Kidney (tissue), 13 donors: ENCODE measurements at regions not wholly inside any gene's neighbourhood (a gene's known extent, or its start where the extent isn't known, plus 50 kb on each side); places are given as distances from the start of the nearest gene placed in this dataset.

Experiments used
- DNase-seq, 5 donors: peaks; one replicate each; pipeline ENCODE4 v3.0.0-alpha.2; 2013 to 2020
- FAIRE-seq: peaks from 2 replicates; lab custom pipeline; 2012; peaks lifted over from hg19 to GRCh38; lab: Jason Lieb, UNC
- H3K27ac ChIP-seq, 2 donors: one replicate each; pipeline ENCODE4 v1.7.0; 2013; ENCODE audit warnings: low read depth in 2 of 2, low read length in 2 of 2, inconsistent platforms in 1 of 2
- H3K27me3 ChIP-seq: one replicate; pipeline ENCODE4 v1.7.1; 2013; ENCODE audit warnings: low read length, inconsistent platforms; ENCODE audit not compliant: control insufficient read depth, insufficient read depth
- H3K36me3 ChIP-seq, 3 donors: one replicate each; pipeline versions ENCODE4 v1.7.0 to v1.7.1; 2013; ENCODE audit warnings: low read length in 3 of 3, control low read depth in 1 of 3, inconsistent platforms in 1 of 3; ENCODE audit not compliant: insufficient read depth in 3 of 3, control insufficient read depth in 2 of 3
- H3K4me1 ChIP-seq, 3 donors: one replicate each; pipeline versions ENCODE4 v1.7.0 to v1.7.1; 2013; ENCODE audit warnings: low read length in 3 of 3, inconsistent platforms in 1 of 3, low read depth in 1 of 3; ENCODE audit not compliant: control insufficient read depth in 2 of 3, insufficient read depth in 2 of 3
- H3K4me3 ChIP-seq, 3 donors: one replicate each; pipeline versions ENCODE4 v1.7.0 to v1.8.1; 2013; ENCODE audit warnings: low read length in 3 of 3, control low read depth in 1 of 3, inconsistent platforms in 1 of 3
- H3K9ac ChIP-seq, 3 donors: one replicate each; pipeline versions ENCODE4 v1.7.0 to v1.7.1; 2013; ENCODE audit warnings: low read length in 3 of 3, control low read depth in 1 of 3, inconsistent platforms in 1 of 3
- H3K9me3 ChIP-seq, 3 donors: one replicate each; pipeline versions ENCODE4 v1.7.0 to v1.7.1; 2013; ENCODE audit warnings: low read length in 3 of 3, control low read depth in 1 of 3, inconsistent platforms in 1 of 3; ENCODE audit not compliant: control insufficient read depth in 2 of 3, insufficient read depth in 1 of 3
- intact Hi-C: fragments of 100-400 bp; cut with DNase I; formaldehyde crosslinking; loops from one replicate; pipeline ENCODE4 v1.11.1; 2022
- TF ChIP-seq, protein P1 (sequence below): IDR thresholded peaks from 3 replicates; pipeline ENCODE4 v1.5.1; 2012; ENCODE audit warnings: mild to moderate bottlenecking, moderate library complexity, borderline replicate concordance; ENCODE audit not compliant: insufficient read depth; ENCODE audit errors: extremely low read depth
- donor health status: control.
- donor health status: control.
- donor health status: control.
- donor health status: control.
- donor health status: control.
- donor health status: DM: yes; HTN: yes; CAD: no.
- donor health status: Normal renal cell carcinoma (clear cell type).

DNA sequence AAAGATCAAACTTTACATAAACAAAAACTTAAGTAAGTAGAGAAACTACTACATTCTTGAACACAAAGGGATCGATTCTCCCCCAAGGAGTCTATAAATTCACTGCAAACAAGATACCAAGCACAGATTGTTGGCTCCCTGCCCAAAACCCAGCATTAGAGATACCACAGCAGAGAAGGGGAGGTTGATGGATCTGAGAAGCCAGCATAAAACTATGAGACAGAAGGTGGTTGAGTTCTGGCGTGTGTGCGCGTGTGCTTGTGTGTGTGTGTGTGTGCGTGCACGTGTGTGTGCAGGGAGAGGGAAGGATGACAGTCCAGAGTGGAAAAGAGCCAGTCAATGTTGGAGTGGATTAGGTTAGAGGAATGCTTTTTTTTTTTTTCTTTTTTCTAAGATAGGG lies 143.2 kb upstream of the PRR20G start:
- Histone ChIP-seq H3K27ac (no peak overlapping the region), H3K36me3 (no peaks in the 10 kb centered on the region), H3K4me3 (no peak overlapping the region), H3K9me3 (no peaks in the 10 kb centered on the region), H3K4me1 (no peaks in the 10 kb centered on the region), H3K27me3 (peaks cover 2% of the 10 kb centered on the region), H3K9ac (no peak overlapping the region)
- intact Hi-C loops = no loop called here
- TF ChIP-seq, protein P1, sequence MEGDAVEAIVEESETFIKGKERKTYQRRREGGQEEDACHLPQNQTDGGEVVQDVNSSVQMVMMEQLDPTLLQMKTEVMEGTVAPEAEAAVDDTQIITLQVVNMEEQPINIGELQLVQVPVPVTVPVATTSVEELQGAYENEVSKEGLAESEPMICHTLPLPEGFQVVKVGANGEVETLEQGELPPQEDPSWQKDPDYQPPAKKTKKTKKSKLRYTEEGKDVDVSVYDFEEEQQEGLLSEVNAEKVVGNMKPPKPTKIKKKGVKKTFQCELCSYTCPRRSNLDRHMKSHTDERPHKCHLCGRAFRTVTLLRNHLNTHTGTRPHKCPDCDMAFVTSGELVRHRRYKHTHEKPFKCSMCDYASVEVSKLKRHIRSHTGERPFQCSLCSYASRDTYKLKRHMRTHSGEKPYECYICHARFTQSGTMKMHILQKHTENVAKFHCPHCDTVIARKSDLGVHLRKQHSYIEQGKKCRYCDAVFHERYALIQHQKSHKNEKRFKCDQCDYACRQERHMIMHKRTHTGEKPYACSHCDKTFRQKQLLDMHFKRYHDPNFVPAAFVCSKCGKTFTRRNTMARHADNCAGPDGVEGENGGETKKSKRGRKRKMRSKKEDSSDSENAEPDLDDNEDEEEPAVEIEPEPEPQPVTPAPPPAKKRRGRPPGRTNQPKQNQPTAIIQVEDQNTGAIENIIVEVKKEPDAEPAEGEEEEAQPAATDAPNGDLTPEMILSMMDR = no peak
- DNase-seq (no peak), FAIRE-seq (no peak)

DNA sequence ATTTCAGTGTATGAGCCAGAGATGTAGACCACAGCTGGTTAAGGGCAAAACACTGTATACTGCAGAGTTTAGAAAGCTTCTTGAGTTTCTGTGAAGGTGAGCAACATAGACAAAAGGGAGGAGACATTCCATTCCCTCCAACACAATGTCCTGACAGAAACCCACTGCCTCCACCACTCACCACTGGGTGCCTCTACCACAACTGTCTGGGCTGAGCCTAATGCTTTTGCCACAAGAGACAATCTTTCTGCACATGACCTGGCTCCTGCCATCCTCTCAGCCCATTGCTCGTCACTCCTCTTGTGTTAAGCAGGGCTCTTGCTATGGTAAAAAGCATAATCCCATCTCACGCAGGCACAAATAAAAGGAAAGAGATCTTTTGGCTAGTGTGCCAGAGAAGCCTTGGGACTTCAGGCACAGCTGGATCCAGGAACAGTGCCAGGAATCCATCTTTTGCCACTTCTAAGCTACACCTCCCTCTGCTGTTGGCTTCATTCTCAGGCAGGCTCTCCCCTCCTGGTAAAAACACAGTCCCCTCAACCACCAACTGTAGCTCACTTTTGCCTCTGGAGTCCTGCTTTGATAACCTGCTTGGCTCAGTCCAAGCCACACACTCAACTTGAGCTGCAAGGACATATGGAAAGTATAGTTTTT lies 140.6 kb upstream of the PRR20G start:
- peaks cover 2% of the 10 kb centered on the region for H3K27me3 ChIP-seq

DNA sequence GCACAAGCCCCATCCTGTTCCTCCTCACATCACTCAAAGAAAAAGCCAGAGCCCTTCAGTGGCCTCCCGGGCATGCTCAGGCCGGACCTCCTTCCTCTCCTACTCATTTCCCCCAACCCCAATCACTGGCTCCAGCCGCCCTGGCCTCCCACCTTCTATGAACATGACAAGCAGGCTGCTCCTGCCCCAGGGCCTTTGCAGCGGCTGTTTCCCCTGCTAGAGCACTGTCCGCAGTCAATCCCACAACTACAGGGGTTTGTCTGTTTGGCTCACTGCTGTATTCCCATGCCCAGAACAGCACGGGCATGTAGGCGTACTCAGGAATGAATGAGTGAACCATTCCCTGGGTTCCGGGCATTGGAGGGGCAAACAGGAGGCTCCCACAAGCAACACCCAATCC lies 139.8 kb upstream of the PRR20G start:
- no peak for FAIRE-seq
- Histone ChIP-seq H3K27ac (no peak overlapping the region), H3K9ac (no peak overlapping the region), H3K27me3 (peaks cover 2% of the 10 kb centered on the region), H3K36me3 (no peaks in the 10 kb centered on the region), H3K4me1 (no peaks in the 10 kb centered on the region), H3K9me3 (no peaks in the 10 kb centered on the region), H3K4me3 (no peak overlapping the region)
- peak in 1 of 5 donors; percentile 52 for DNase-seq
- intact Hi-C loops = no loop called here
- TF ChIP-seq, protein P1 = no peak

More for the DNA sequence above, 140.6 kb upstream of the PRR20G start:
- Histone ChIP-seq H3K9me3 (no peaks in the 10 kb centered on the region), H3K27ac (no peak overlapping the region), H3K4me3 (no peak overlapping the region), H3K4me1 (no peaks in the 10 kb centered on the region), H3K9ac (no peak overlapping the region), H3K36me3 (no peaks in the 10 kb centered on the region)
- FAIRE-seq (no peak), DNase-seq (no peak)
- intact Hi-C loops = no loop called here
- TF ChIP-seq, protein P1 = no peak

DNA sequence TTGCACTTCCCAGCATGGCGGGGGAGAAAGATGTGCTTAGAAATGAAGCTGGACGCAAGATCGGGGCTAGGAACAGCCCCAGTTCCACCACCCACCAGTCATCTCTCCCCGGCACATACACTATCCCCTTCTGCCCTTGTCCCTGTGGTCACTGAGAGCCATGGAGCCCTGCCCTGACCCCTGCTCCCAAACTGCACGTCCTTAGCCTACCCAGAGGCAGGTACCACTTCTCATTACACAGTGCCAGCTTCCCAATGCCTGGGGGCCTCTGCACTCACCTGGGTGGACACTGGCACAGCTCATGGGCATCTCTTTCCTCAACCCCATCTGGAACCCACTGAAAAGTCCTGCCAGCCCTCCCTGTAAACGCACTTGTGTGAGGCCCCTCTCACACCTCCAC lies 139.3 kb upstream of the PRR20G start:
- Histone ChIP-seq H3K9ac (no peak overlapping the region), H3K4me1 (no peaks in the 10 kb centered on the region), H3K4me3 (no peak overlapping the region), H3K27me3 (peaks cover 2% of the 10 kb centered on the region), H3K36me3 (no peaks in the 10 kb centered on the region), H3K9me3 (no peaks in the 10 kb centered on the region), H3K27ac (no peak overlapping the region)
- intact Hi-C loops = no loop called here
- DNase-seq (peak in 1 of 5 donors; percentile 39), FAIRE-seq (no peak)
- TF ChIP-seq, protein P1 = no peak
